HEK293 (cell line): ENCODE measurements at regions not wholly inside any gene's neighbourhood (a gene's known extent, or its start where the extent isn't known, plus 50 kb on each side); places are given as distances from the start of the nearest gene placed in this dataset.

Experiments
- CTCF ChIP-seq: fragments of 450-650 bp; formaldehyde crosslinking; IDR thresholded peaks from 2 replicates; pipeline ENCODE4 v1.5.1; 2016; ENCODE audit warnings: missing biosample characterization, missing genetic modification characterization
- ZBTB7A ChIP-seq: fragments of 450-650 bp; formaldehyde crosslinking; IDR thresholded peaks from 2 replicates; pipeline ENCODE4 v1.5.1; 2016; ENCODE audit warnings: low read depth, missing biosample characterization, missing genetic modification characterization
- ZNF138 ChIP-seq: fragments of 450-650 bp; formaldehyde crosslinking; IDR thresholded peaks from 2 replicates; pipeline ENCODE4 v1.5.1; 2016; ENCODE audit warnings: missing biosample characterization, missing genetic modification characterization, borderline replicate concordance
- ZNF184 ChIP-seq: fragments of 450-650 bp; IDR thresholded peaks from 2 replicates; pipeline ENCODE4 v1.5.1; 2018; ENCODE audit warnings: missing biosample characterization, mild to moderate bottlenecking, missing genetic modification characterization
- ZNF239 ChIP-seq: fragments of 450-650 bp; formaldehyde crosslinking; IDR thresholded peaks from 2 replicates; pipeline ENCODE4 v1.5.1; 2016; ENCODE audit warnings: missing biosample characterization, missing genetic modification characterization
- ZNF341 ChIP-seq: fragments of 450-650 bp; formaldehyde crosslinking; IDR thresholded peaks from 2 replicates; pipeline ENCODE4; 2016; ENCODE audit warnings: low read depth, missing biosample characterization, missing genetic modification characterization

- TF ChIP-seq ZNF239 (tag by site-specific recombination), result no peak
- TF ChIP-seq ZBTB7A, result no peak
- no peak for TF ChIP-seq ZNF184 (tag by site-specific recombination)
- TF ChIP-seq CTCF (tag by site-specific recombination), result no peak
- no peak for TF ChIP-seq ZNF138
- TF ChIP-seq ZNF341 (tag by site-specific recombination), result no peak
These were observed 124.9 kb downstream of the ANKRD60 start for GRCh38 chr20:58103517-58103904.
